Chondrocyte (in vitro differentiated cells): ENCODE measurements at regions not wholly inside any gene's neighbourhood (a gene's known extent, or its start where the extent isn't known, plus 50 kb on each side); places are given as distances from the start of the nearest gene placed in this dataset.
"Not testable (repeated sequence)": the region's sequence is repeated elsewhere in the genome, so short reads cannot be mapped to it uniquely, and the experiment has no call there.

Source experiments
- DNase-seq: peaks from one replicate; pipeline ENCODE4 v3.0.0; 2021; ENCODE audit warnings: mixed read lengths, low spot score
- H3K27ac Mint-ChIP-seq: one replicate; pipeline ENCODE4 v1.8.0; 2021; ENCODE audit warnings: mild to moderate bottlenecking, moderate library complexity, mixed read lengths; ENCODE audit not compliant: unreplicated experiment
- H3K27me3 Mint-ChIP-seq: 2 replicates; pipeline ENCODE4 v1.8.0; 2021; ENCODE audit warnings: low read depth, mixed read lengths
- H3K36me3 Mint-ChIP-seq: 2 replicates; pipeline ENCODE4 v1.8.0; 2021; ENCODE audit warnings: low read depth, mixed read lengths
- H3K4me1 Mint-ChIP-seq: 2 replicates; pipeline ENCODE4 v1.8.0; 2021; ENCODE audit warnings: low read depth, mild to moderate bottlenecking, mixed read lengths
- H3K4me3 Mint-ChIP-seq: one replicate; pipeline ENCODE4 v1.8.0; 2021; ENCODE audit warnings: mild to moderate bottlenecking, moderate library complexity, mixed read lengths; ENCODE audit not compliant: unreplicated experiment
- H3K9me3 Mint-ChIP-seq: 2 replicates; pipeline ENCODE4 v1.8.0; 2021; ENCODE audit warnings: low read depth, mixed read lengths
- TF ChIP-seq, protein P1 (sequence below): fragments of 200-600 bp; sonication (generic); IDR thresholded peaks from 2 replicates; pipeline ENCODE4 v1.5.0; 2021; ENCODE audit warnings: antibody characterized with exemption, mild to moderate bottlenecking, moderate library complexity

DNA sequence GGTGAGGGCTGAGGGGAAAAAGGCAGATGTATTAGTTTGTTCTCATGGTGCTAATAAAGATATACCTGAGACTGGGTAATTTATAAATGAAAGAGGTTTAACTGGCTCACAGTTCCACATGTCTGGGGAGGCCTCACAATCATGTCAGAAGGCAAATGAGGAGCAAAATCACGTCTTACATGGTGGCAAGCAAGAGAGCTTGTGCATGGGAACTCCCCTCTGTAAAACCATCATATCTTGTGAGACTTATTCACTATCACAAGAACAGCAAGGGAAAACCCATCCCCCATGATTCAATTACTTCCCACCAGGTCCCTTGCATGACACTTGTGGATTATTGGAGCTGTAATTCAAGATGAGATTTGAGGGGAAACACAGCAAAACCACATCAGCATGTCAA, 1220.9 kb downstream of the GALC start:
- no peak overlapping the region for H3K27ac Mint-ChIP-seq
- TF ChIP-seq, protein P1, sequence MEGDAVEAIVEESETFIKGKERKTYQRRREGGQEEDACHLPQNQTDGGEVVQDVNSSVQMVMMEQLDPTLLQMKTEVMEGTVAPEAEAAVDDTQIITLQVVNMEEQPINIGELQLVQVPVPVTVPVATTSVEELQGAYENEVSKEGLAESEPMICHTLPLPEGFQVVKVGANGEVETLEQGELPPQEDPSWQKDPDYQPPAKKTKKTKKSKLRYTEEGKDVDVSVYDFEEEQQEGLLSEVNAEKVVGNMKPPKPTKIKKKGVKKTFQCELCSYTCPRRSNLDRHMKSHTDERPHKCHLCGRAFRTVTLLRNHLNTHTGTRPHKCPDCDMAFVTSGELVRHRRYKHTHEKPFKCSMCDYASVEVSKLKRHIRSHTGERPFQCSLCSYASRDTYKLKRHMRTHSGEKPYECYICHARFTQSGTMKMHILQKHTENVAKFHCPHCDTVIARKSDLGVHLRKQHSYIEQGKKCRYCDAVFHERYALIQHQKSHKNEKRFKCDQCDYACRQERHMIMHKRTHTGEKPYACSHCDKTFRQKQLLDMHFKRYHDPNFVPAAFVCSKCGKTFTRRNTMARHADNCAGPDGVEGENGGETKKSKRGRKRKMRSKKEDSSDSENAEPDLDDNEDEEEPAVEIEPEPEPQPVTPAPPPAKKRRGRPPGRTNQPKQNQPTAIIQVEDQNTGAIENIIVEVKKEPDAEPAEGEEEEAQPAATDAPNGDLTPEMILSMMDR = no peak
- no peak overlapping the region for H3K4me3 Mint-ChIP-seq
- H3K4me1 Mint-ChIP-seq = peaks cover under 1% of the 10 kb centered on the region
- DNase-seq = no peak
- no peaks in the 10 kb centered on the region for H3K9me3 Mint-ChIP-seq
- H3K36me3 Mint-ChIP-seq = no peaks in the 10 kb centered on the region
- no peaks in the 10 kb centered on the region for H3K27me3 Mint-ChIP-seq

GRCh38 chr14:86770186-86770585, 1222.8 kb downstream of the GALC start:
- no peaks in the 10 kb centered on the region for H3K9me3 Mint-ChIP-seq
- TF ChIP-seq, protein P1 = no peak
- H3K27ac Mint-ChIP-seq = no peak overlapping the region
- H3K27me3 Mint-ChIP-seq = no peaks in the 10 kb centered on the region
- peaks cover 9% of the 10 kb centered on the region for H3K4me1 Mint-ChIP-seq
- H3K36me3 Mint-ChIP-seq = no peaks in the 10 kb centered on the region
- no peak overlapping the region for H3K4me3 Mint-ChIP-seq
- no peak for DNase-seq

DNA sequence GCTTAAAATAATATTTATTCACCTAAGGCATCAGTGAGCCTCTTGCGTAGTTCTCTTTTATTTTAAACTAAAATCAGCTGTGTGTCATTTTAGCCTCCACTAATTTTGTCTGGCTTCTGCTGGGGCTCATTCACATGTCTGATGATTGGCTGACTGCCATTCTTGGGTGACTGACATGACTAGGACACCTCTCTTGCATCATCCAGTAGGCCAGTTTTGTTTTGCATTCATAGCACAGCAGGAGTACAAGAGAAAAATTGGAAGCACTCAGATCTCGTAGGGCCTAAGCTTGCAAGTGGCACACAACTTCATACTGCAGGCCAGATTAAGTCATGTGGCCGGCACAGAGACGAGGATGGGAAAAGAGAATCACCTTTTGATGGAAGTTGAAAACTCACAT, 1226.5 kb downstream of the GALC start:
- DNase-seq = no peak
- Mint-ChIP-seq H3K9me3 (no peaks in the 10 kb centered on the region), H3K36me3 (no peaks in the 10 kb centered on the region), H3K4me1 (peaks cover 12% of the 10 kb centered on the region), H3K27me3 (no peaks in the 10 kb centered on the region), H3K27ac (no peak overlapping the region), H3K4me3 (no peak overlapping the region)
- TF ChIP-seq, protein P1 = no peak

DNA sequence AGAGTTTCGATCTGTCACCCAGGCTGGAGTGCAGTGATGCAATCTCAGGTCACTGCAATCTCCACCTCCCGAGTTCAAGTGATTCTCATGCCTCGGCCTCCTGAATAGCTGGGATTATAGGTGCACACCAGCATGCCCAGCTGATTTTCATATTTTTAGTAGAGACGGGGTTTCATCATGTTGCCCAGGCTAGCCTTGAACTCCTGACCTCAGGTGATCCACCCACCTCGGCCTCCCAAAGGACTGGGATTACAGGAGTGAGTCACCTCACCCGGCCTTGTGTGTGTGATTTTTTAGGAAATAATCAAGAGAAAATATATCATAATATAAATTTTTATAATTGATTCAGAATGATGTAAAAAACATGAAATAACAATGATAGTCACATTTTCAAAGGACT, 1231.4 kb downstream of the GALC start:
- Mint-ChIP-seq H3K27ac (no peak overlapping the region), H3K36me3 (no peaks in the 10 kb centered on the region), H3K27me3 (no peaks in the 10 kb centered on the region), H3K4me1 (peaks cover 7% of the 10 kb centered on the region), H3K9me3 (no peaks in the 10 kb centered on the region), H3K4me3 (no peak overlapping the region)
- no peak for DNase-seq
- TF ChIP-seq, protein P1 = no peak

DNA sequence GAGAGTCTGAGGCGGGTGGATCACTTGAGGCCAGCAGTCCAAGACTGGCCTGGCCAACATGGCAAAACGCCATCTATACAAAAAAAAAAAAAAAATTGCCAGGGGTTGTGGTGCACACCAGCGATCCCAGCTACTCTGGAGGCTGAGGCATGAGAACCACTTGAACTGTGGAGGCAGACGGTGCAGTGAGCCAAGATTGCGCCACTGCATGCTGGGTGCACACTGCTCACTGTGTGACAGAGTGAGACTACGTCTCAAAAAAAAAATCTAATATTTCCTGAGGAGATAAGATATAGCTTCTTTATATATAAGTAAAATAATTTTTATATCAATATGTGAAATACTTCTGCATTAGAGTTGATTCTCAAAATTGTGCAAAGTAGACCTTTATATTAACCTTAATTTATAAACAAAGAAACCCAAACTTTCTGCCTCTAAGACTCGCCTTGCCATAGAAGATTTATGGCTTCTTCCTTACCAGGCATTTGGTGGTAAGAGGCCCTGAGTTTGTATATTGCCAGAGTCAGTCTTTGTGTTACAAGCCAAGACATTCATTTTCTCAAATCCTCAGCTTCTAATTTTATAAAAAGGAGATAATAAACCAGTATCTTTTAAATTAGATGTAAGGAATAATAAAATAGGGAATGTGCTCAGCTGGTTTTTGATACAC, 1226.7 kb downstream of the FLRT2 start:
- Mint-ChIP-seq H3K27me3 (no peaks in the 10 kb centered on the region), H3K36me3 (no peaks in the 10 kb centered on the region), H3K4me1 (no peaks in the 10 kb centered on the region), H3K27ac (no peak overlapping the region), H3K9me3 (peaks cover 27% of the 10 kb centered on the region), H3K4me3 (no peak overlapping the region)
- no peak for DNase-seq
- TF ChIP-seq, protein P1 = no peak

GRCh38 chr14:86750488-86750887, 1220.5 kb downstream of the FLRT2 start:
- peaks cover 62% of the 10 kb centered on the region for H3K9me3 Mint-ChIP-seq
- not testable (repeated sequence) for H3K4me3 Mint-ChIP-seq, DNase-seq, H3K27me3 Mint-ChIP-seq, H3K27ac Mint-ChIP-seq, H3K4me1 Mint-ChIP-seq, H3K36me3 Mint-ChIP-seq
